Adipocyte (in vitro differentiated cells): ENCODE measurements at regions not wholly inside any gene's neighbourhood (a gene's known extent, or its start where the extent isn't known, plus 50 kb on each side); places are given as distances from the start of the nearest gene placed in this dataset.
A peak's percentile ranks its signal among the peaks of the same experiment; 100 is the strongest.

ENCODE experiments used
- DNase-seq: peaks from one replicate; pipeline ENCODE4 v3.0.0-alpha.2; 2015; ENCODE audit warnings: low read depth
- H3K27me3 ChIP-seq: replicated peaks from 2 replicates; pipeline ENCODE4 v1.7.0; 2013; ENCODE audit warnings: mild to moderate bottlenecking, low read length, moderate library complexity; ENCODE audit not compliant: control insufficient read depth, insufficient read depth
- H3K36me3 ChIP-seq: 2 replicates; pipeline ENCODE4 v1.7.0; 2013; ENCODE audit warnings: low read length, mild to moderate bottlenecking, moderate library complexity; ENCODE audit not compliant: control insufficient read depth, insufficient read depth, severe bottlenecking
- H3K4me1 ChIP-seq: 2 replicates; pipeline ENCODE4 v1.7.0; 2013; ENCODE audit warnings: mild to moderate bottlenecking, low read length, moderate library complexity; ENCODE audit not compliant: control insufficient read depth, insufficient read depth
- H3K4me3 ChIP-seq: 2 replicates; pipeline ENCODE4 v1.7.0; 2013; ENCODE audit warnings: mild to moderate bottlenecking, low read length, moderate library complexity
- H3K9ac ChIP-seq: 2 replicates; pipeline ENCODE4 v1.7.0; 2013; ENCODE audit warnings: mild to moderate bottlenecking, low read length, moderate library complexity
- H3K9me3 ChIP-seq: 2 replicates; pipeline ENCODE4 v1.7.0; 2013; ENCODE audit warnings: mild to moderate bottlenecking, low read length, moderate library complexity; ENCODE audit not compliant: control insufficient read depth

GRCh38 chr2:187274146-187274545 is 173.9 kb downstream of the CALCRL start:
- H3K9me3 ChIP-seq: no peaks in the 10 kb centered on the region
- no peaks in the 10 kb centered on the region for H3K36me3 ChIP-seq
- H3K9ac ChIP-seq: no peak overlapping the region
- no peak for DNase-seq
- no peak overlapping the region for H3K4me3 ChIP-seq
- H3K27me3 ChIP-seq: no peaks in the 10 kb centered on the region
- no peaks in the 10 kb centered on the region for H3K4me1 ChIP-seq

DNA sequence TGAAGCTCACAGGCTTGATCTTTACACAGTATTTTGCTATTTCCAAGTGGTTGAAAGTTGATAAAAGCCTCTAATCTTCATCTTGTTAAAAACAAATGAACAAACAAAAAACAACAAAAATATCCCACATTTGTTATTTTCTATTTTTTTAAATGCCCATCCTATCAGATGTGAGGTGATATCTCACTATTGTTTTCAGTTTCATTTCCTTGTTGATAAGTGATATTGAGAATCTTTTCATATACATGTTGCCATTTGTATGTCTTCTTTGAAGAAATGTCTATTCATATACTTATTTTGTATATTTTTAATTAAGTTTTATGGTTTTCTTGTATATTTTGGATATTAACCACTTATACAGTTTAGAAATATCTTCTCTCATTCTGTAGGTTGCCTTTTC is 175.8 kb downstream of the CALCRL start:
- Histone ChIP-seq H3K9me3 (no peaks in the 10 kb centered on the region), H3K27me3 (no peaks in the 10 kb centered on the region), H3K4me1 (no peaks in the 10 kb centered on the region), H3K36me3 (no peaks in the 10 kb centered on the region), H3K4me3 (no peak overlapping the region), H3K9ac (no peak overlapping the region)
- DNase-seq: no peak

DNA sequence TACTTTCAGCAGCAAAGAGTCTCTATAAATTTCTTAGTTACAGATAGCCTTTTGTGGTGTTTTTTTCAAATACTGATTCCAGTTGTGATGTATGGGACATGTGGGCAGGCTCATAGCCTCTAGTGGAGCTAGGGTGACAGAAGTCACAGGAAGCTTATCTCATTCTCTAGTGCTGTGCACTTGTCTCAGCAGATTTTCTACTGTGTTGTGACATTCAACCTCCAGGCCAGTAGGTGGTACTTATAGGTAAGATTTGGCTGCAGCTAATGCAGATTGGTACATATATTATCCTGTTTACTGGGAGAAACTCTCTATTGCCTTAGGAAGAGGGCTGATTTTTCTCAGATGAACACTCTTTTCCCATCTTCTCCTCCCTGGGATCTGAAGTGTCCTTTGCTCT is 176.2 kb downstream of the CALCRL start:
- H3K4me3 ChIP-seq: no peak overlapping the region
- DNase-seq: no peak
- no peak overlapping the region for H3K9ac ChIP-seq
- no peaks in the 10 kb centered on the region for H3K27me3 ChIP-seq
- H3K4me1 ChIP-seq: no peaks in the 10 kb centered on the region
- H3K36me3 ChIP-seq: no peaks in the 10 kb centered on the region
- H3K9me3 ChIP-seq: no peaks in the 10 kb centered on the region

DNA sequence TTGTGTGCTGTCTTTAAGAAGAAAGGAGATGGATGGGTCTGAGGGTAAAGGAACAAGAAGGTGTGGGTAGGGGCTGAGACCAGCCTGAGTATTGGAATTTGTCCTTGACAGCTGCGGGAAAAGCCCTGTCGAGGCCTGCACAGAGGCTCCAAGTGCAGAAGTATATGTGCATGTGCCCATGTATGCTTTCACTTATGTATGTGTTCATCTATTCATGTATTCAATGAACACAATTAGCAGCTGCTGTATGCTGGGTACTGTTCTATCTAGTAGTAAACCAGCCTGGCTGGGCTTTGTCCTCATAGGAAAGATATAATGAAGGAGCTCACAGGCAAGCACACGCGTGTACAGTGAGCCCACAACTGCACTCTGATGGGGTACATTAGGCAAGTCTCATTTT is 181.4 kb downstream of the CALCRL start:
- Histone ChIP-seq H3K36me3 (no peaks in the 10 kb centered on the region), H3K27me3 (no peaks in the 10 kb centered on the region), H3K4me3 (no peak overlapping the region), H3K4me1 (no peaks in the 10 kb centered on the region), H3K9ac (no peak overlapping the region), H3K9me3 (no peaks in the 10 kb centered on the region)
- no peak for DNase-seq

- peak; percentile 7 for DNase-seq
- Histone ChIP-seq H3K9ac (no peak overlapping the region), H3K4me1 (no peaks in the 10 kb centered on the region), H3K36me3 (no peaks in the 10 kb centered on the region), H3K27me3 (no peaks in the 10 kb centered on the region), H3K4me3 (no peak overlapping the region), H3K9me3 (no peaks in the 10 kb centered on the region)
These were observed 181.9 kb downstream of the CALCRL start for GRCh38 chr2:187266147-187266546.

DNA sequence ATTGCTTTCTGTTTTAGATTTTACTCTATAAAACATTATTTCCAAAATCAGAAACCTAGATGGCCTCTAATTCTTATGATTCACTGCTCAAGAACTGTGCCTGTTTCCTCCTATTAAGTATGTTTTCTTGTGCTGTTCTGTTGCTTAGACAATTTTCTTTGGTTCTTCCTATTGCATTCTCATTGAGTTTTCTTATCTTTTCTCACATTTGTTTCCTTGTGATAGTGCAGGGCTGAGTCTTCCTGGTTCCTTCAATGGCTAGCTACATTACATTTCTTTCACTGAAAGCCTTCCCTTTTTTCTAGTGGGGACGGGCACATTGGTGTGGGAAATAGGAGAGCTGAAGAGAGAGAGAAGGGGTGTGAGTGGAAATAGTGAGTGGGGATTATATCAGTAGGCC is 183.4 kb downstream of the CALCRL start:
- H3K9me3 ChIP-seq: no peaks in the 10 kb centered on the region
- no peaks in the 10 kb centered on the region for H3K4me1 ChIP-seq
- peak; percentile 5 for DNase-seq
- no peaks in the 10 kb centered on the region for H3K36me3 ChIP-seq
- H3K27me3 ChIP-seq: no peaks in the 10 kb centered on the region
- H3K4me3 ChIP-seq: no peak overlapping the region
- H3K9ac ChIP-seq: no peak overlapping the region

DNA sequence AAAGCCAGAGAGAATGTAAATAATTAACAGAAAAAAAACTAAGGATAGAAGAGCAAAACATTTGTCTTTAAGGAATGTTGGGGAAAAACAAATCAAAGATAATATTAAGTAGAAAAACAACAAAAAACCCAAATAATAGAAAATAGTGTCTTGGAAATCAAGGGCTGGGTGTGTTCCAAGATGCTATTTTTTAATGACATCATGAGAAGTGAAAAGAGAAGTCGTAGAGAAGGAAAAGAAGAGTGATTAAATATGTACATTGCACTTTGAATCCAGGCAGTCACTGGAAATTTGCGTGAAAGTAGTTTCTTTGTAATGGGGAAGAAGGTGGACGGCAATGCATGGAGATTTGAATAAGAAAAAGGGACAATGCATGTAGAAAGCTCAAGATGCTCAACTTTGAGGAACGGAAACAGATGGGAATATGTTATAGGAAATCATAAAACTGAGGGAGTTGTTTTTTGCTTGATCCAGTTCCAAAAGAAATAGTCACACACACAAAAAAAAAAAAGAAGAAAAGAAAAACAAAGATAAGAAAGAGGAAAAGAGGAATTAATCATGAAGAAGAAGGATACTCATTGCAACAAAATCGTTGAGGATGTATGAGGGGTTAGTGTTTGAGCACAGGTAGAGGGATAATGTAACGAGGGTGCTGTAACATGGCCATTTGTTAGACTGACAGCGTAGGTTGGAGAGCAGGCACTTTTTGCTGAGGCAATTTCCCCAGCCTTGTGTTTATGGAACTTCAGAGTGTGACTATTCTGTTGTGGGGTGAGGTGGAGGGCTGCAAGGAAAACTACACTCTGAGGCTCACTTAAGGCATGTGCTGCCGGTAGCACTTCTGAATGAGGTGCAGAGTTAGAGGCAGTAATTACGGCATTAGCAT is 184.1 kb downstream of the CALCRL start:
- no peaks in the 10 kb centered on the region for H3K4me1 ChIP-seq
- no peaks in the 10 kb centered on the region for H3K27me3 ChIP-seq
- no peak overlapping the region for H3K9ac ChIP-seq
- DNase-seq: no peak
- no peaks in the 10 kb centered on the region for H3K9me3 ChIP-seq
- no peaks in the 10 kb centered on the region for H3K36me3 ChIP-seq
- no peak overlapping the region for H3K4me3 ChIP-seq

- no peaks in the 10 kb centered on the region for H3K4me1 ChIP-seq
- H3K9me3 ChIP-seq: no peaks in the 10 kb centered on the region
- H3K27me3 ChIP-seq: no peaks in the 10 kb centered on the region
- H3K36me3 ChIP-seq: no peaks in the 10 kb centered on the region
- no peak overlapping the region for H3K4me3 ChIP-seq
- DNase-seq: no peak
- H3K9ac ChIP-seq: no peak overlapping the region
These were observed 186.3 kb downstream of the CALCRL start for GRCh38 chr2:187261705-187262104.

- Histone ChIP-seq H3K9me3 (no peaks in the 10 kb centered on the region), H3K4me1 (no peaks in the 10 kb centered on the region), H3K36me3 (no peaks in the 10 kb centered on the region), H3K27me3 (no peaks in the 10 kb centered on the region), H3K9ac (no peak overlapping the region), H3K4me3 (no peak overlapping the region)
- DNase-seq: no peak
These were observed 196.0 kb downstream of the CALCRL start for GRCh38 chr2:187252063-187252462.

DNA sequence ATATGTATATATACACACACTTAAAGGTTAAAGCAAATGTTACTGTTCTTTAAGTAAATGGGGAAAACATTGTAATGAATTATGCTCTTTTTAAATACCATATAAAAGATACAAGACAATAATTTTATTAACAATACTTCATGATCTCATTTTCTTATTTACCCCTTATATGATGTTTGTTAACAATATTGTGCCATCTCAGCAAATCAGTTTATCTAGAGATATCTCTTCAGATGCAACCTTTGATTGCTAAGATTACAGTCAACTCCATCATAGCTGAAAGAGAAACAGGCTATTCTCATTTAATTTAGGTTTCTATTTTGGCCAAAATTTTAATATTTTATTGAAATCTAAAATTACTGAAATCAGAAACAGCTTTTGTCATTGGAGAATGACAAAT is 197.9 kb downstream of the CALCRL start:
- Histone ChIP-seq H3K4me1 (no peaks in the 10 kb centered on the region), H3K9me3 (no peaks in the 10 kb centered on the region), H3K36me3 (no peaks in the 10 kb centered on the region), H3K9ac (no peak overlapping the region), H3K4me3 (no peak overlapping the region), H3K27me3 (no peaks in the 10 kb centered on the region)
- no peak for DNase-seq

DNA sequence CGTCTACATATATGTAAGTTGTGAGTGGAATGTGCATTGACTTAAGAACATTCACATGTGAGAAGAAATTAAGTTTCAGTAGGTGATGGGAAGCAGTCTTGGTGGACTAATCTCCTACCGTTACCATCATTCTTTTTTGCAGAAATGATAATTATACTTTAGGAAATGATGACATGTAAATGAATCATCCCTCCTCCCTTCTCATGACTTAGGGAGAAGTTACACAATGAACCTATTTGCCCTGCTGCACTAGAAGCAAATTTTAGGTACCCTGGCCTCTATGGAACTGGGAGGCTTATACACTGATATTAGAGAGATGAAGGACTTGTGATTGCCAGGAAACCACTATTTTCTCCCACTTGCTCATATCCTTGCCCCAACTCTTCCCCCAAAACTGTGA is 214.2 kb downstream of the CALCRL start:
- no peaks in the 10 kb centered on the region for H3K9me3 ChIP-seq
- no peaks in the 10 kb centered on the region for H3K27me3 ChIP-seq
- no peak overlapping the region for H3K4me3 ChIP-seq
- no peaks in the 10 kb centered on the region for H3K4me1 ChIP-seq
- no peaks in the 10 kb centered on the region for H3K36me3 ChIP-seq
- DNase-seq: peak; percentile 9
- no peak overlapping the region for H3K9ac ChIP-seq

DNA sequence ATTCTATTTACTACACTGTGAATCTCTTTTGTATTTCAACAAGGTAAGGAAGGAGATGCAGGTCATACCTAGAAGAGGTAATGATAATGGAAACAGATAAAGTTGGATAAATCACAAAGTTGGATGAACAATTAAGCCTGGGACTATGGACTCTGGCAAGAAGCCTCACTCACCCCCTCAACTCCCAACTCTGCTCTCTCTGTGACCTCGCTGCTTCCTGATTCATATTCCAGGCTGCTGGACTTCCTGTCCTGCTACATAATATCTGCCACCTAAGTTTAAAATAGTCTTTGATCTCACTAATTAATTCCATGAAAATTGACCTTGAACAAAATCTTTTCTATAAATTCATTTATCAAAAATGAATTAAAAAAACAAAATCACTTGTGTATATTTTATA is 215.3 kb downstream of the CALCRL start:
- Histone ChIP-seq H3K9ac (no peak overlapping the region), H3K36me3 (no peaks in the 10 kb centered on the region), H3K9me3 (no peaks in the 10 kb centered on the region), H3K27me3 (no peaks in the 10 kb centered on the region), H3K4me1 (no peaks in the 10 kb centered on the region), H3K4me3 (no peak overlapping the region)
- no peak for DNase-seq
